GM12865 (cell line): ENCODE measurements at regions not wholly inside any gene's neighbourhood (a gene's known extent, or its start where the extent isn't known, plus 50 kb on each side); places are given as distances from the start of the nearest gene placed in this dataset.
"Not testable (repeated sequence)": the region's sequence is repeated elsewhere in the genome, so short reads cannot be mapped to it uniquely, and the experiment has no call there.

Experiments used
- DNase-seq: peaks from one replicate; pipeline ENCODE4 v3.0.0; 2010; ENCODE audit warnings: low read depth
- H3K4me3 ChIP-seq: 2 replicates; pipeline ENCODE4 v1.5.1; 2011; ENCODE audit warnings: mild to moderate bottlenecking, low read depth, low read length, control low read depth
- CTCF ChIP-seq: IDR thresholded peaks from 2 replicates; pipeline ENCODE4 v1.5.1; 2011; ENCODE audit warnings: low read length, control low read depth, low read depth, inconsistent platforms; ENCODE audit not compliant: insufficient read depth; ENCODE audit errors: missing control alignments

- H3K4me3 ChIP-seq = no peak overlapping the region
- no peak for TF ChIP-seq CTCF
- DNase-seq = no peak
Observed at GRCh38 chr1:43108080-43108479, 64.0 kb downstream of the EBNA1BP2 start.

GRCh38 chr1:43107664-43108063 lies 64.4 kb downstream of the EBNA1BP2 start:
- H3K4me3 ChIP-seq = no peak overlapping the region
- no peak for TF ChIP-seq CTCF
- no peak for DNase-seq

- TF ChIP-seq CTCF = no peak
- no peak for DNase-seq
- H3K4me3 ChIP-seq = no peak overlapping the region
Observed at GRCh38 chr1:43104027-43104763, 67.9 kb downstream of the EBNA1BP2 start.

GRCh38 chr1:43101061-43101460 lies 71.0 kb downstream of the EBNA1BP2 start:
- DNase-seq = no peak
- TF ChIP-seq CTCF = no peak
- no peak overlapping the region for H3K4me3 ChIP-seq

- DNase-seq = no peak
- no peak overlapping the region for H3K4me3 ChIP-seq
- TF ChIP-seq CTCF = no peak
Observed at GRCh38 chr1:43098200-43098599, 73.9 kb downstream of the EBNA1BP2 start.

- not testable (repeated sequence) for H3K4me3 ChIP-seq, DNase-seq
Observed at GRCh38 chr1:43096528-43096927, 75.6 kb downstream of the EBNA1BP2 start.

- DNase-seq, H3K4me3 ChIP-seq: not testable (repeated sequence)
Observed at GRCh38 chr1:43090812-43091211, 81.3 kb downstream of the EBNA1BP2 start.

GRCh38 chr1:43090157-43090556 lies 81.9 kb downstream of the EBNA1BP2 start:
- not testable (repeated sequence) for H3K4me3 ChIP-seq, DNase-seq
